ENCODE measurements at regions not wholly inside any gene's neighbourhood (a gene's known extent, or its start where the extent isn't known, plus 50 kb on each side); places are given as distances from the start of the nearest gene placed in this dataset.
"Not testable (repeated sequence)": the region's sequence is repeated elsewhere in the genome, so short reads cannot be mapped to it uniquely, and the experiment has no call there.

- Histone ChIP-seq H3K27me3 (ENCODE audit: insufficient read depth, low read length) (no peaks in the 10 kb centered on the region), H3K27ac (ENCODE audit: low read depth, low read length) (no peak overlapping the region), H3K36me3 (ENCODE audit: insufficient read depth, low read length) (no peaks in the 10 kb centered on the region), H3K9me3 (ENCODE audit: control insufficient read depth in 1 of 2, low read length in 2 of 2) (no peaks in the 10 kb centered on the region), H3K4me1 (ENCODE audit: insufficient read depth, low read length) (no peaks in the 10 kb centered on the region), H3K4me3 (ENCODE audit: low read length in 2 of 2) (no peak overlapping the region)
- H3K4me3 Mint-ChIP-seq = no peak overlapping the region
- no peak for DNase-seq
- peaks cover 0 to 2% of the 10 kb centered on the region in 2 donors for H3K27me3 Mint-ChIP-seq
- peaks cover 0 to 2% (median 0%) of the 10 kb centered on the region in 8 donors for H3K9me3 Mint-ChIP-seq
- no peaks in the 10 kb centered on the region for H3K36me3 Mint-ChIP-seq
- POLR2A ChIA-PET (ENCODE audit: partially characterized antibody) = no interaction called here
- CTCF ChIA-PET (ENCODE audit: partially characterized antibody) = no interaction called here
- H3K4me1 Mint-ChIP-seq = no peaks in the 10 kb centered on the region
- intact Hi-C loops (cut with micrococcal nuclease) = no loop called here
- H3K27ac Mint-ChIP-seq = no peak overlapping the region
These were observed 212.8 kb upstream of the SSTR1 start for GRCh38 chr14:37994846-37995372.

GRCh38 chr14:37997017-37997416 lies 210.7 kb upstream of the SSTR1 start:
- Histone ChIP-seq H3K27me3 (ENCODE audit: insufficient read depth, low read length) (no peaks in the 10 kb centered on the region), H3K9me3 (ENCODE audit: control insufficient read depth in 1 of 2, low read length in 2 of 2) (no peaks in the 10 kb centered on the region), H3K27ac (ENCODE audit: low read depth, low read length) (no peak overlapping the region), H3K36me3 (ENCODE audit: insufficient read depth, low read length) (no peaks in the 10 kb centered on the region), H3K4me3 (ENCODE audit: low read length in 2 of 2) (no peak overlapping the region), H3K4me1 (ENCODE audit: insufficient read depth, low read length) (no peaks in the 10 kb centered on the region)
- H3K27me3 Mint-ChIP-seq = peaks cover 0 to 2% of the 10 kb centered on the region in 2 donors
- no peak overlapping the region for H3K4me3 Mint-ChIP-seq
- H3K36me3 Mint-ChIP-seq = no peaks in the 10 kb centered on the region
- H3K9me3 Mint-ChIP-seq = peaks cover 0 to 2% (median 0%) of the 10 kb centered on the region in 8 donors
- intact Hi-C loops (cut with micrococcal nuclease) = no loop called here
- H3K27ac Mint-ChIP-seq = no peak overlapping the region
- H3K4me1 Mint-ChIP-seq = no peaks in the 10 kb centered on the region
- CTCF ChIA-PET (ENCODE audit: partially characterized antibody) = no interaction called here
- POLR2A ChIA-PET (ENCODE audit: partially characterized antibody) = no interaction called here
- no peak for DNase-seq

GRCh38 chr14:38000340-38000739 lies 207.4 kb upstream of the SSTR1 start:
- Mint-ChIP-seq H3K4me1 (peaks cover 0 to 3% (median 0%) of the 10 kb centered on the region in 4 donors), H3K9me3 (peaks cover 0 to 3% (median 0%) of the 10 kb centered on the region in 8 donors), H3K36me3 (no peaks in the 10 kb centered on the region), H3K27me3 (peaks cover 0 to 2% of the 10 kb centered on the region in 2 donors), H3K4me3 (no peak overlapping the region), H3K27ac (no peak overlapping the region)
- POLR2A ChIA-PET (ENCODE audit: partially characterized antibody) = no interaction called here
- DNase-seq = no peak
- intact Hi-C loops (cut with micrococcal nuclease) = no loop called here
- H3K4me3 ChIP-seq (ENCODE audit: low read length in 2 of 2) = no peak overlapping the region
- H3K4me1 ChIP-seq (ENCODE audit: insufficient read depth, low read length) = no peaks in the 10 kb centered on the region
- H3K9me3 ChIP-seq (ENCODE audit: control insufficient read depth in 1 of 2, low read length in 2 of 2) = no peaks in the 10 kb centered on the region
- CTCF ChIA-PET (ENCODE audit: partially characterized antibody) = no interaction called here
- no peaks in the 10 kb centered on the region for H3K27me3 ChIP-seq (ENCODE audit: insufficient read depth, low read length)
- H3K36me3 ChIP-seq (ENCODE audit: insufficient read depth, low read length) = no peaks in the 10 kb centered on the region
- no peak overlapping the region for H3K27ac ChIP-seq (ENCODE audit: low read depth, low read length)

- H3K27ac ChIP-seq (ENCODE audit: low read depth, low read length) = no peak overlapping the region
- H3K4me3 Mint-ChIP-seq = no peak overlapping the region
These were observed 206.2 kb upstream of the SSTR1 start for GRCh38 chr14:38001501-38001900.

GRCh38 chr14:38003746-38004609 lies 203.7 kb upstream of the SSTR1 start:
- POLR2A ChIA-PET (ENCODE audit: partially characterized antibody) = no interaction called here
- H3K36me3 Mint-ChIP-seq = no peaks in the 10 kb centered on the region
- H3K4me1 ChIP-seq (ENCODE audit: insufficient read depth, low read length) = no peaks in the 10 kb centered on the region
- peaks cover 0 to 3% (median 0%) of the 10 kb centered on the region in 8 donors for H3K9me3 Mint-ChIP-seq
- intact Hi-C loops (cut with micrococcal nuclease) = no loop called here
- no peak overlapping the region for H3K4me3 ChIP-seq (ENCODE audit: low read length in 2 of 2)
- DNase-seq = no peak
- no peaks in the 10 kb centered on the region for H3K9me3 ChIP-seq (ENCODE audit: control insufficient read depth in 1 of 2, low read length in 2 of 2)
- peaks cover 0 to 5% (median 0%) of the 10 kb centered on the region in 4 donors for H3K4me1 Mint-ChIP-seq
- no peak overlapping the region for H3K27ac ChIP-seq (ENCODE audit: low read depth, low read length)
- H3K27ac Mint-ChIP-seq = no peak overlapping the region
- H3K4me3 Mint-ChIP-seq = no peak overlapping the region
- H3K27me3 ChIP-seq (ENCODE audit: insufficient read depth, low read length) = no peaks in the 10 kb centered on the region
- H3K27me3 Mint-ChIP-seq = peaks cover 0 to 2% of the 10 kb centered on the region in 2 donors
- CTCF ChIA-PET (ENCODE audit: partially characterized antibody) = no interaction called here
- H3K36me3 ChIP-seq (ENCODE audit: insufficient read depth, low read length) = no peaks in the 10 kb centered on the region

More at GRCh38 chr14:38001501-38001900, 206.2 kb upstream of the SSTR1 start:
- Histone ChIP-seq H3K9me3 (ENCODE audit: control insufficient read depth in 1 of 2, low read length in 2 of 2) (no peaks in the 10 kb centered on the region), H3K27me3 (ENCODE audit: insufficient read depth, low read length) (no peaks in the 10 kb centered on the region), H3K4me3 (ENCODE audit: low read length in 2 of 2) (no peak overlapping the region), H3K36me3 (ENCODE audit: insufficient read depth, low read length) (no peaks in the 10 kb centered on the region), H3K4me1 (ENCODE audit: insufficient read depth, low read length) (no peaks in the 10 kb centered on the region)
- Mint-ChIP-seq H3K27me3 (peaks cover 0 to 2% of the 10 kb centered on the region in 2 donors), H3K4me1 (peaks cover 0 to 5% (median 0%) of the 10 kb centered on the region in 4 donors), H3K9me3 (peaks cover 0 to 3% (median 0%) of the 10 kb centered on the region in 8 donors), H3K27ac (no peak overlapping the region), H3K36me3 (no peaks in the 10 kb centered on the region)
- no peak for DNase-seq
- intact Hi-C loops (cut with micrococcal nuclease) = no loop called here
- ChIA-PET CTCF (ENCODE audit: partially characterized antibody) (no interaction called here), POLR2A (ENCODE audit: partially characterized antibody) (no interaction called here)

GRCh38 chr14:38004610-38004879 lies 203.2 kb upstream of the SSTR1 start:
- Histone ChIP-seq H3K36me3 (ENCODE audit: insufficient read depth, low read length) (no peaks in the 10 kb centered on the region), H3K27ac (ENCODE audit: low read depth, low read length) (no peak overlapping the region), H3K27me3 (ENCODE audit: insufficient read depth, low read length) (no peaks in the 10 kb centered on the region), H3K9me3 (ENCODE audit: control insufficient read depth in 1 of 2, low read length in 2 of 2) (no peaks in the 10 kb centered on the region), H3K4me1 (ENCODE audit: insufficient read depth, low read length) (no peaks in the 10 kb centered on the region), H3K4me3 (ENCODE audit: low read length in 2 of 2) (no peak overlapping the region)
- H3K4me1 Mint-ChIP-seq = peaks cover 0 to 5% (median 2%) of the 10 kb centered on the region in 4 donors
- peaks cover 0 to 5% (median 1%) of the 10 kb centered on the region in 8 donors for H3K9me3 Mint-ChIP-seq
- H3K27ac Mint-ChIP-seq = no peak overlapping the region
- no peaks in the 10 kb centered on the region for H3K36me3 Mint-ChIP-seq
- no peak overlapping the region for H3K4me3 Mint-ChIP-seq
- ChIA-PET POLR2A (ENCODE audit: partially characterized antibody) (no interaction called here), CTCF (ENCODE audit: partially characterized antibody) (no interaction called here)
- DNase-seq = no peak
- intact Hi-C loops (cut with micrococcal nuclease) = no loop called here
- H3K27me3 Mint-ChIP-seq = peaks cover 0 to 2% of the 10 kb centered on the region in 2 donors

- peaks cover 0 to 10% of the 10 kb centered on the region in 2 donors for H3K9me3 ChIP-seq (ENCODE audit: control insufficient read depth in 1 of 2, low read length in 2 of 2)
- H3K27me3 ChIP-seq (ENCODE audit: insufficient read depth, low read length); DNase-seq; H3K4me1 Mint-ChIP-seq; CTCF ChIA-PET (ENCODE audit: partially characterized antibody); H3K4me3 Mint-ChIP-seq; H3K27ac ChIP-seq (ENCODE audit: low read depth, low read length); POLR2A ChIA-PET (ENCODE audit: partially characterized antibody); H3K36me3 Mint-ChIP-seq; H3K27me3 Mint-ChIP-seq; intact Hi-C loops (cut with micrococcal nuclease); H3K36me3 ChIP-seq (ENCODE audit: insufficient read depth, low read length); H3K4me1 ChIP-seq (ENCODE audit: insufficient read depth, low read length); H3K4me3 ChIP-seq (ENCODE audit: low read length in 2 of 2): not testable (repeated sequence)
- Mint-ChIP-seq H3K27ac (peak overlapping the region in 2 of 7 donors; percentile 3 to 19), H3K9me3 (peaks cover 0 to 41% (median 25%) of the 10 kb centered on the region in 8 donors)
These were observed 196.5 kb upstream of the SSTR1 start for GRCh38 chr14:38011156-38011555.

All from CD4-positive, alpha-beta memory T cell (primary cell).